HG03571 (cell line): ENCODE measurements at regions not wholly inside any gene's neighbourhood (a gene's known extent, or its start where the extent isn't known, plus 50 kb on each side); places are given as distances from the start of the nearest gene placed in this dataset.

Experiments
- ATAC-seq: cut with Tn5 transposase; IDR thresholded peaks from one replicate; pipeline ENCODE4 v1.9.1; 2021; ENCODE audit not compliant: unreplicated experiment

DNA sequence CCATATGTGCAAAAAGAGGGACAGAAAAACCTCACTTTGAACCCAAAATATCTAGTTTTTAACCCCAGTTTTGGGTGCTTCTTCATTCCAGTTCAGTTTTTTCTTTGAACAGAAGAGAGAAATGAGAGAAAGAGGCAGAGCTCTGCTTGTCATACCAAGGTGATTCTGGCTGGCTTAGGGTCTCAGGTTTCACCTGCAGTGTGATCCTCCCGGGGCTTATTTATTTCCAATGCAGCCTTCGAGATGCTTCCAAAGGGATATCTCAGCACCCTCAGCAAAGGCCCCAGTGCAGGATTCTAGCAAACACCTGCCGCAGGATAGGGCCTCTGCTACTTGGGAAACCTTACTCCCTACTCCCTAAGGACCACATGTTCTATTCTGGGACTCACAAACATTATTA is 131.3 kb downstream of the WDR11 start:
- ATAC-seq: no peak

DNA sequence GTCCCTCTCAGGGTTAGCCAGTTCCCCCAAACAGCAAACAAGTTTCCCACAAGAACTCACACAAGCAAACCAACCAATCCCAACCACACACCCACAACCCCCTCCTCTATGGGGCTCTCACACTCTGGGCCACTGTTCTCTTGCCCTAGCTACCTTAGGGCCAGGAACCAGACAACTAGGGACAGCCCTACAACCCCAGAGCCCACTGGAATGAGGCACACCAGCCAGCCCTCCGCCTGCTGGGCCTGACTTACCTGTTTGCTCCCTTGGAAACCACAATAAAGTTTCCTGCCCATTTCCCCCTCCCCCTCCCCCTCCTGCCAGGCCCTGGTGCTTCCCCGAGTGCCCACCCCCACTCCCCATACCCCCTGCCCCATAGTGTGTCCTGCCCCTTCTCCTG is 132.6 kb downstream of the WDR11 start:
- no peak for ATAC-seq

DNA sequence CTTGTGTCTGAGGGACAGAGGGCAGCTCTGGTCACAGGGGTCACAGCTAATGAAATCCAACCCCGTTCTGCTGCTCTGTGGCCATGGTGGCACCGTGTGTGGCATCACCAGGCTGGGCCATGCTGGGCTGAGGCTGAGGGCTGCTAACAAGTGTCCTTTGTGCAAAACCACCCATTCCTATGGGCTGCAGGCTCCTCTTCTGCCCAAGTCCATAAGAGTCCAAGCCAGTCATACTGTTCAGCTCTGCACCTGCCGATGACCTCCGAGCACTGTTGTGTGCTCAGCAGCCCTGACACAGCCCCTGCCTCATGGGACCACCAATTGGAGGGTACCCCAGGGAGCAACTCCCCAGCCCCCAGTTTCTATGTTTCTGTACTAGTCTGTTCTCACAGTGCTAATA is 133.1 kb downstream of the WDR11 start:
- no peak for ATAC-seq

DNA sequence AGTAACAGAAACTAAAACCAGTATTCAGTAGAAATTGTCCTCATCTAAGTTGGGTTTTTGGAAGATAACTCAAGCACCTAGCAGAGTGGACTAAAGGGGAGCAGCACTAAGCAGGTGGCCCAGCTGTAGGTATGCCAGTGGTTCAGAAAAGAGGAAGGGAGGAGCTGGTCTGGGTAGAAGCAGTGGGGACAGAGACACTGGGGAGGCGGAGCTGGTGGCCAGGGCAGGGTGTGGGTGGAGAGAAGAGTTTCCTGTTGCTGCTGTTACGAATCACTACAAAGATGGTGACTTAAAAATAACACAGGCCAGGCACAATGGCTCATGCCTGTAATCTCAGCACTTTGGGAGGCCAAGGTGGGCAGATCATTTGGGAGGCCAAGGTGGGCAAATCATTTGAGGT is 136.2 kb downstream of the WDR11 start:
- no peak for ATAC-seq

DNA sequence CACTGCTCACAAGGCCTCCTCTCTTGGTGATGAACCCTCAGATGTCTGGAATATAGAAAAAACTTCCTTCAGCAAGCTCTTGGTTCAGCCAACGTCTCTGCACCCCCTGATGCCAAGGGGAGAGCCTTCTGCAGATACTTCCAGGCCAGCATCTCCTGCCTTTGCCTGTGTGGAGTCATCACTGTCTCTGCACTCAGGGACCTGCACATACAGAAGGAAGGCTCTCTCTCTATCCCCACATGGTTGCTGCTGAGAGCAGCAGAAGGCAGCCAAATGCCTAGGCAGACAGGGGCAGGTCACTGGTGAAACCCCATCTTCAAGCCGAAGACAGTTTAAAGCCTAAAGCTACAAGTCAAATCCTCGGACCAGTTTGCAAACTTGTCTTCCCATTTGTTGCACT is 137.6 kb downstream of the WDR11 start:
- ATAC-seq: no peak

DNA sequence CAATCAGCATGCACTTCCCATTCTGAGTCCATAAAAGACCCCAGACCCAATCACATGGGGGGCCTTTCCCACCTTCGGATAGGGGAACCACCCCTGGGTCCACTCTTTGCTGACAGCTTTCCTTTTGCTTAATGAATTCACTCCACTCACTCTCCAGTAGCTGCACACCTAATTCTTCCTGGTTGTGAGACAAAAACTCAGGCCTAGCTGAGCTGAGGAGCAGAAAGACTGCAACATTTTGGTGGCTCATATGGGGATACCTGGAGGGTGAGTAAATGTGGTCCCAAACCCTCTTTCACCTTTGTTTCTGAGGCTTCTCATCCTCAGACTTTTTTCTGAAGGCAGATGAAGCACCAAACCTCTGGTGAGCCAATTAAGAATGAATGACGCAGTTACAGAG is 138.1 kb downstream of the WDR11 start:
- no peak for ATAC-seq

DNA sequence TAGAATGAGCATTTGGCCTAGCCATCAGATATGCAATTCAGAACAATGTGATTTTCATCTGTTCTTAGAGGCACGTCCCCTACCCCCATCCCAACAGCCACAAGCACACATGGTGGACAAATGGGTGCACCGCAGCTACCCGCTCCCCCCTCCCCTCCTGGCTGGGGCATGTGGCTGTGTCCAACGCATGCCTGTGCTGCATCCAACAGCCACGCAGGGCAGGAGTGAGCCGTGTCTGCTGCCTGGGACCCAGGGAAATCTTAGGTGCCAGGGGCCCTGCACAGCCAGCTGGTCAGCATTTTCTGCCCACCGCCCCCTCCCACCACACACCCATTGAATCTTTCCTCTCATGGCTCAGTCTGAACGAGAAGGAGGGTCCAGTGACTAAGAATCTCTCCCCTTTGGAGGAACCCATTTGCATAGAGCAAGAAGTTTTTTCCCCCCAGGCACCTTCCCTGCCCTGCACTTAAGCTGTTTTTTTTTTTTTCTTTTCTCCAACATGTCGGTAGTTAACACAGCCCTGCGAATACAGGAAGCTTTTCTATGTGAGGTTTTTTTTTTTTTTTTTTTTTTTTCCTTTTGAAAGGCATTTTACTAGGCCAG is 138.9 kb downstream of the WDR11 start:
- no peak for ATAC-seq

DNA sequence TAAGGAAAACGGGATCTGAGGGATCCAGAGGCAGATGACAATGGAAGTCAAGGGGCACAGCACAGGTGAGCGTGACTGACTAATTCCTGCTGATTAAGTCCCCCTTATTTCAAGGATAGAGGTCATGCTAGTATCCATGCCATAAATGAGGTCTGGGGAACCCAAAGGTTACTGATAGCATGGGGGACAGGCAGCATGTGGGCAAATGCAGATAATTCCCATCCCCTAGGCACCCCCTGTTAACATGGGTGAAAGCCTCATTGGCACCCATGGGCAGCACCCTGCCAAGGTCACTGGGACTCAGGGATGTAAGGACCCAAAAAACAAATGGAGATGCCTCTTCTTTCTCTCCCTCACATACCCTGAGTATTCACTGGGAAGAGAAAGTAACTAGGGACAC is 139.7 kb downstream of the WDR11 start:
- no peak for ATAC-seq

DNA sequence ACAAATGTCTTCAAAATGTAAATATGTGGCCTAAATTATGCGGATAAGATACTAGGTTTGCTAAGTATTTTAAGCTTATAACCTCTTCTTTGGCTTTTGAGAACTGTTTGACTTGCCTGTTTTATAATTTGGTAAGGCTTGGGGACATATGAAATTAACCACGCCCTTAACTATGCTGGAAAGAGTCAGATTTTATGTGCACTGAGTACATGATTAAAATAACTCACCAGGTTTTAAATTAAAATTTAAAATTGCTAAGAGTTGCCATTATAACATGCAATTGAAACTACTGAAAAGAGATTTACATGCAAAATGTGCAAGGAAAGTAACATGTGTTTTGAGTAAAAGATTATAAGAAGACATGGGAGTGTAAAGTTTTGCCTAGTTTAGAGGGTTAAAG is 141.9 kb downstream of the WDR11 start:
- ATAC-seq: no peak

DNA sequence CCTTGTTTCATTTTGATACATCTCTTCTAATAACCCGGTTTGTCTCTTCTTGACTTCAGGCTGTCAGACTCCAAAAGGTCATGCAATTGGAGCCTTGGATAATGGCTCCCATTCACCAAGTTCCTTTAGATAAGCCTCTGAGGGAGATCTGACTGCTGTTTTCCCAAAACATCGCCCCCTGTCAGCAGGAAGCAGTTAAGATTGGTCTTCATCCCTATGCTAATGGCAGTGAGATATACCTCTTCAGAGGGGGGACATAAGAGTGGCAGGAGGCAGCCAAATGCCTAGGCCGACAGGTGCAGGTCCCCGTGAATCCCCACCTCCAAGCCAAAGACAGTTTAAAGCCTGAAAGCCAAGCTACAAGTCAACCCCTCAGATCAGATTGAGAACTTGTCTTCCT is 144.6 kb downstream of the WDR11 start:
- no peak for ATAC-seq

DNA sequence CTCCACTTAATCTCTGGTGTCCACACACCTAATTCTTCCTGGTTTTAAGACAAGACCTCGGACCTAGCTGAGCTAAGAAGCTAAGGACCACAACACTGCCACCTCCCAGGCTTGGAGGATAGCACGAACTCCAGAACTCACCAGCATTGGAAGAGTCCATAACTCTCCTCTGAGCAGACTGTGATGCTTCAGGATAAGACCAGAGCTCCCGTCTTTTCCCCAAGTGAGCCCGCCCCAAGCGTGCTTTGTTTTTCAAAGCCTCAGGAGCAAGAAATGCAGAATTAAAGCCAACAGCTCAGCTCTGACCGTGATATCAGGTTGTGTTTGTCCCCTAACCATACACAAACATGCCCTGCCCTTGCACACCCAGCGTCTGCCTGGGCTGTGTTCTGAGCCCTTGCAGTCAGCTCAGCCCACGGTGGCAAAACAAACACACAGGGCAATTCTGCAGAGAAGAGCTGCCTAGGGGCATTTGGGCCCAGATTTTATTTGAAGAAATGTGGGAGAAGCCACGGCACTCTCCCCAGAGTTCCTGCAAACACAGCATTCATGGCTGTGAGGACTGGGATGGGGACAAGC is 145.4 kb downstream of the WDR11 start:
- ATAC-seq: no peak

DNA sequence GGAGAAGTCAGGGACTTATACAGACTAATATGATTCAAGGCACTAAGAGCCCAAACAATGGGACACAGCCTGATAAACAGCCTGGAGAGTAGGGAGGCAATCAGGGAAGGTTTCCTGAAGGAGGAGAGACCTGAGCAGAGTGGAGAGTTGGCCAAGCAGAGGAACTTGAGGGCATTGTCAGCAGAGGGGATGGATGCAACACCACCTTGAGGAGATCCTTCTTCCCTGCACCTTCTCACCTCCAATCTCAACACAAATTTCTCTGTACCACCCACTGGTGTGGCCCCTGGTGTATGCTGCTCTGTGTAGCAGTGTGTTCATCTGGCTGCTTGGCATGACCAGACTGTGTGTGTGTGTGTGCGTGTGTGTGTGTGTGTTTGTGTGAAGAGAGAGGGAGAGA is 146.2 kb downstream of the WDR11 start:
- ATAC-seq: no peak

DNA sequence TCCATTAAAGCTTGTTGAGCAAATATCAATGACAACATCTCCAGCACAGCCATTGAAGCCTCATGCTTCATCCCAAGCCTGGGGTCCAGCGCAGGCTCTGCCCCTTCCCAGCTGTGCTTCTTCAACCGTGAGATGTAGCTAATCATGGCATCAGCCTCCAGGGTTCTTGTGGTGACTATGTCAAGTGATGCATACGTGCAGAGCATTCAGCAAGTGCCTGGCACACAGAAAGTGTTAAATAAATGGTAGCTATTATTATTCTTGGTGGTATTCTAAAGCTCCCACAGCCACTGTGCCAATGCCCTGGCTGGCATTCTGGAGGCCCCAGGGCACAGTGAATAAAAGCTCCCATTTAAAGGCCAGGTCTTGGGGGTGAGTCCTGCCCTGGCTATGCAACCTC is 146.6 kb downstream of the WDR11 start:
- ATAC-seq: no peak

DNA sequence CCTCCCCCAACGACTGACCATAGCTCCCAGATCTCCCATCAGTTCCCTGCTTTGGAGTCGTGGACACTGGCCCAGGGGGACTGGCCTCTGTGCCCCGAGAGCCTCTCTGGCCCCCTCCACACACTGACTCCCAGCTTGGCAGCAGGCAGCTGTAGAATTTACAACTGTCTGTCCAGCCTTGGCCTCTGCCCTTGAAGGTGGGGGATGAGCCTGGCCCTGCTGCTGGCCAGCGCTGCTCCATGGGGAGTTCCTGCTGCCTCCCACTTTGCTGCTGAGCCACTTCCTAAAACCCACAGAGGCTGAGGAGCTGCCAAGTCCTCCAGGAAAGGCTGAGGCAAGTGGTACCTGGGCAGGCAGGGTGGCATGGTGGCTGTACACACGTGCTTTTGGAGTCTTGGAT is 147.1 kb downstream of the WDR11 start:
- no peak for ATAC-seq

DNA sequence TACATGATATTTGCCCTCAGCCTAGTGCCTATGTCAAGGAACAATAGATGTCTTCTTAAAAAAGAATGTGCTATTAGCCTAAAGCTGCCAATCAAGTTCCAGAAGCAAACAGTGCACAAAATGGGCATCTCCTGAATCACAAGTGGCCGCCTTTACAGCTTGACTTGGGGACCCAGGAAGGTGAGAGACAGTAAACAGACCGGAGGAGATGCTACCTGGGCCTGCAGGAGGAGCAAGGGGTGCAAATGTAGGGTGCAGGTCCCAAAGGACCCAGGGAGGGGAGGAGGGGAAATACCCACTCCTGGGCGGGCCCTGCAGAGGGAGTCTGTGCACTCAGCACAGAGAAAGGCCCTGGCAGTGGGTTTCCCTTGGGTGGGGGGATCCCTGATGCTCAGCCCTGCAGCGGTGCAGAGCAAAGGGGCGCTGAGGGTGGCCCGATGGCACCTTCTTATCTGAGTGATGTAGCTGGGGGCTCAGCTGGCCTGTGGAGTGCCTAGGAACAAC is 147.7 kb downstream of the WDR11 start:
- no peak for ATAC-seq

DNA sequence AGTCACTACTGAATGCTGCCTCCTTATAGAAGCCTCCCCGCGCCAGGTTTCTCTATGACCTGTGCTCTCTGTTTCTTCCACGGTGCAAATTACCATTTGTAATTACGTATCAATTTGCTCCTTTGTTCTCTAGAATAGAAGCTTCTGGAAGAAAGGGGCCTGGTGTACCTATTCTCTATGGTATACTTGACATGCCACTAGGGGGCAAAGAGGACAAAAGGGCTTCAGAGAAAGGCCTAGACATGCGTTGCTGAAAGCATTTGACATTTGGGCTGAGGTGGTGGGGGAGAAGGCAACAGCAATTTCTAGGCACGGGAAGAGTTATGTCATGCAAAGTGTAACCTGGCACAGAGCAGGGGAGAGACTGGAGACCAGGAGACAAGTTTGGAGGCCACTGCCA is 148.7 kb downstream of the WDR11 start:
- ATAC-seq: no peak

DNA sequence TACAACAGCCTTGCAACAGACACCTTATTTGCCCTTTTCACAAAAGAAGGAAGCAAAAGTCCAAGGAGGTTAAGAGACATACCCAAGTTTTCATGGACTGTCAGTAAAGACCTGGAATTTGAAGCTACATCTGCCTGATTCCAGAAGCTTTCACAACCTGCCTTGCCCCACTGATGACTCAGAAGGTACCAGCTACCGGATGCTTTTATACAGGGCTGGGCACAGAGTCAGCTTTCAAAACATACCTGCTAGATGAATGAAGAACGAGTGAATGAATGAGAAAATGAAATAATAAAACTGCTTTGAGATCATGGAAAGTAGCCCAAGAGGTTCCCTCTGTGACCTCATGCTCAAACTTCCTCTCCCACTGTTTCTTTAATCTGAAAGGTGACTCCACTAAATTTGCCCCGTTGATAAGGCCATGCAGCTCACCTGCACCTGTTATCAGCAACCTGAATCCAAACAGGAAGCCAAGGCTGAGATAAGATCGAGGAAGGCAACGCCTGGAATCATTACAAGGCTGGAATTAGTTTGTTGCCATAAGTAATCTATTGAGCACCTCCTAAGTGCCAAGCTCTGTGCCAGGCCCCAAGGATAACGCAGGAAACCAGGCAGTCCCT is 151.5 kb downstream of the WDR11 start:
- no peak for ATAC-seq

DNA sequence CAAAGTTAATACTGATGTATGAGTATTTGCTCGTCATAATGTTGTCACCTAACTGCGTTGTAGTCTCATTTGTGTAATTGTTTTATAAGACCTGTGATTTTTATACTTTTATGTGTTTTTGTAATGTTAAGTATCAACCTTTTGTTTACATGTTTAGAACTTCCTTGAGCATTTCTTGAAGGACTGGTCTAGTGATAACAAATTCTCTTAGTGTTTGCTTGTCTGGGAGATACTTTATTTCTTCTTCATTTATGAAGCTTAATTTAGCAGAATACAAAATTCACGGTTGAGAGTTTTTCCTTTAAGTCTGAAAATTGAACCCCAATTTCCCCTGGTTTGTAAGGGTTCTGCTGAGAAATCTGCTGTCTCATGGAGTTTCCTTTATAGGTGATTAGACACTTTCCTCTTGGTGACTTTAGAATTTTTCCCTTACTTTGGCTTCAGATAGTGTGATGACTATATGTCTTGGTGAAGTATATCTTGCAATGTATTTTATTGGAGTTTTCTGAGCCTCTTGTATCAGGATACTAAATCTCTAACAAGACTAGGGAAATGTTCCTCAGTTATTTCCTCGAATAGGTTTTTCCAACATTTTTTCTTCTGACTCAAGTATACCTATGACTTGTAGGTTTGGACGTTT is 154.9 kb downstream of the WDR11 start:
- no peak for ATAC-seq

DNA sequence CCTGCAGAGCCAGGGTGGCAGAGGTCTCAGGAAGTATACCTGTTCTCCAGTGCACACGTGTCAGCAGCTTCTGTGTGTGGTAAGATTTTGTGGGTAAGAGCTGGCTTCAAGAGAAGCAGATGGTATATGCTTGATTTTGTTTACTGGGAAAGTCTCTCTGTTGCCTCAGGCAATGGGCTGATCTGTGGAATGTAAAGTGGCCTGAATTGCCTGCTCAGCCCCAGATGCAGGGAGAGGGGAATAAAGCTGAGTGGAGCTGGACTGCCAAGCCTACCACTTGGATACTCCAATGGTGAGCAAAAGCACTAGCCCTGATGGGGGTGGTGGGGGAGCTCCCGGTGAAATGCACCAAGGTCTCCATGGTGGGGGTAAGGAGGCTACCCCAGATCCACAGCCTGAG is 156.1 kb downstream of the WDR11 start:
- no peak for ATAC-seq

DNA sequence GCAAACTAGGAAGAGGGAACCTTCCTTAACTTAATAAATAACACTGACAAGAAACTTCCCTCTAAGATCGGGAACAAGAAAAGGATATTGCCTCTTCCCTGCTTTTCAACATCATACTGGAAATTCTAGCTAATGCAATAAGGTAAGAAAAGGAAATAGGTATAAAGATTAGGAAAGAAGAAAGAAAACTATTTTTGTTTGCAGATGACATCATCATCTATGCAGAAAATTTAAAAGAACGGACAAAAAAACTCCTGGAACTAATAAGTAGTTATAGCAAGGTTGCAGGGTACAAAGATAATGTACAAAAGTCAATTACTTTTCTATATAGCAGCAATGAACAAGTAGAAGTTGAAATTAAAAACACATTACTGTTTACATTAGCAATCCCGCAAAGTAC is 164.8 kb downstream of the WDR11 start:
- ATAC-seq: no peak

DNA sequence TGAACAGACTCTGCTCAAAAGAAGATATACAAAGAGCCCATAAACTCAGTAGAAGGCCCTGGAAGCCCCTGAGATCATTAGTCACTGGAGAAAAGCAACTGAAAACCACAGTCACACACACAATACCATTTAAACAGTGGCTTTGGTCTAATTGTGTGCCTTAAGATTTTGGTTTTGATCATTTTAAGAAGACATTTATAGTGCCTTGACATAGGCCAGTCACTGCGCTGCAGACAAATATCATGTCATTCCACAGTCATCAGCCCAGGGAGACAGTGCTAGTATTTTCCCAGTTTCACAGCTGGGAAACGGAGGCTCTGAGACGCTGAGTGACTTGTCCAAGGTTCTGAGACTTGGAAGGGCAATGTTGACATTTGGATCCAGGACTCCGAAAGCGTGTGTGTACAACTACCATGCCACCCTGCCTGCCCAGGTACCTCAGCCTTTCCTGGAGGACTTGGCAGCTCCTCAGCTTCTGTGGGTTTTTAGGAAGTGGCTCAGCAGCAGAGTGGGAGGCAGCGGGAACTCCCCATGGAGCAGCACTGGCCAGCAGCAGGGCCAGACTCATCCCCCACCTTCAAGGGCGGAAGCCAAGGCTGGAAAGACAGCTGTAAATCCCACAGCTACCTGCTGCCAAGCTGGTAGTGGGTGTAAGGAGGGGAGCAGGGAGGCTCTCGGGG is 173.9 kb downstream of the WDR11 start:
- no peak for ATAC-seq

DNA sequence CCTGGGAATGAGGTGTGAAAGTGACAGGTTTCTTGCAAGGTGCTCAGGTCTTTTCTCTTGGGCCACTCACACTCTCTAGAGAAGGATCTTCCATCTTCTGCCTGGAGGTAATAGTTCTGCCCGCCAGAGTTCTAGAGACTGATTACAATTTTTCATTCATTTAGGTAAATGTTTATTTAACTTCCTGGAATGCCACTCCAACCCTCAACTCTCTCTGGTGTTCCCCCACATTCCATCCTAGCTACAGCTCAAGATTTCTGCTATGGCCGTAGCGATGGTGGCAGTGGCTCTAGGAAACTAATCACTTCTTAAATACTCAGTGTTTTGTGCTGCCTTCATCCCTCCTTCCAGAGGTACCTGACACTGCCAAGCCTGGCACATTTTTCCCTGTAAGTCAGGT is 174.6 kb downstream of the WDR11 start:
- no peak for ATAC-seq
